WI38 (cell line): ENCODE measurements at regions not wholly inside any gene's neighbourhood (a gene's known extent, or its start where the extent isn't known, plus 50 kb on each side); places are given as distances from the start of the nearest gene placed in this dataset.
"Not testable (repeated sequence)": the region's sequence is repeated elsewhere in the genome, so short reads cannot be mapped to it uniquely, and the experiment has no call there.

Experiments
- H3K4me3 ChIP-seq: 2 replicates; pipeline ENCODE4 v1.5.1; 2011; ENCODE audit warnings: low read depth, mild to moderate bottlenecking, control low read depth, low read length
- CTCF ChIP-seq: IDR thresholded peaks from 2 replicates; pipeline ENCODE4 v1.5.1; 2012; ENCODE audit warnings: low read depth, mild to moderate bottlenecking, control low read depth, low read length

GRCh38 chr16:88208112-88208511, 174.6 kb upstream of the ZNF469 start:
- H3K4me3 ChIP-seq, result no peak overlapping the region
- no peak for TF ChIP-seq CTCF

- H3K4me3 ChIP-seq, result not testable (repeated sequence)
These were observed 174.0 kb upstream of the ZNF469 start for GRCh38 chr16:88208776-88209175.

GRCh38 chr16:88209579-88209978, 173.2 kb upstream of the ZNF469 start:
- not testable (repeated sequence) for H3K4me3 ChIP-seq

GRCh38 chr16:88213937-88214336, 168.8 kb upstream of the ZNF469 start:
- H3K4me3 ChIP-seq, result not testable (repeated sequence)

DNA sequence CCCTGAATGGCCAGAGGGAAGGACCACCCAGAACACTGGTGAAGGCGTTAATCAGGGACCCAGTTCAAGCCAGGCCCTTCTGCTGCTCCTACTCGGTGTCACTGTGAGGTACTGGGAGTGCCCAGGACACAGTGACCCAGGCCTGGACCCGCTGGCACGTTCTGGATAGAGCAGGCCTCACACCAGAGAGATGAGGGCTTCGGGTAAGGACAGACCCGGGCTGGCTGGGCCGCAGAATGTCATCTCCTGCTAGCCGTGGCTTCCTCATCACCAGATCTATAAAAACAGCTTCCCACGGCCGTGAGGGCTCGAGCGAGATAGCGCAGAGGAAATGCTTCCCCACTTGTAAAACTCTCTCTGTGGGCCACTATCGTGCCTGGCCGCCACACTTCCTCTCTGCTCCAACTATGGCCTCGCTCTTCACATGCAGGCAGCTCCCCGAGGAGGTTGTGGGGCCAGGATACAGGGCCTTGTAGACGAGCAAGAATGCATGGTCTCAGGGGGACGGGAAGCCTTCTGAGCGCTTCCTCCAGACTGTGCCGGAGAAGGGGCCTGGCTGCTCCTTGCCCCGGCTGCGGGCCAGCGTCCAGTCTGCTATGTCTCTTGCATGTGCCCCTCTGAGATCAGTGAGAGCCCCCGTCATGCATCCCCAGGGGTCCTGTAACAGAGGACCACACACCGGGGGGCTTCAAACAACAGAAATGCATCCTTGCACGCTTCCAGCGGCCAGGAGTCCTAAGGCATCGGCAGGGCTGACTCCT, 161.6 kb upstream of the ZNF469 start:
- not testable (repeated sequence) for H3K4me3 ChIP-seq

DNA sequence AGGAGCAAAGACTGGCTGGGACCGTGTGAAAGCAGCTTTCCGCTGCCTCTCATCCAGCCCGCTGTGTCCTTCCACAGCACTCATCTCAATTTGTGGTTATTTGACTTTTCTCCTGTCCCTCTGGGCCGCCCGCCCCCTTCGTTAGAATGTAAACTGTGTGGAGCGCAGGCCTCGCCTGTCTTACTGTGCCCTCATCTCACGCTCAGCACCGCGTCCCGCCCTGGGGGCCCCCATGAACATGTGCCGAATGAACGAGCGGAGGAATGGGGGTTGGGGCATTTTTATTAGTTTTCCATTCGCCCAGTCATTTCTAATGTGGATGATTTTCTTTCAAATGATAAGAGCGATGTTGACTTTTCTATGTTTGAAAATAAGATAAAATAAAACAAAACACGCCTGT, 159.1 kb upstream of the ZNF469 start:
- H3K4me3 ChIP-seq, result not testable (repeated sequence)

DNA sequence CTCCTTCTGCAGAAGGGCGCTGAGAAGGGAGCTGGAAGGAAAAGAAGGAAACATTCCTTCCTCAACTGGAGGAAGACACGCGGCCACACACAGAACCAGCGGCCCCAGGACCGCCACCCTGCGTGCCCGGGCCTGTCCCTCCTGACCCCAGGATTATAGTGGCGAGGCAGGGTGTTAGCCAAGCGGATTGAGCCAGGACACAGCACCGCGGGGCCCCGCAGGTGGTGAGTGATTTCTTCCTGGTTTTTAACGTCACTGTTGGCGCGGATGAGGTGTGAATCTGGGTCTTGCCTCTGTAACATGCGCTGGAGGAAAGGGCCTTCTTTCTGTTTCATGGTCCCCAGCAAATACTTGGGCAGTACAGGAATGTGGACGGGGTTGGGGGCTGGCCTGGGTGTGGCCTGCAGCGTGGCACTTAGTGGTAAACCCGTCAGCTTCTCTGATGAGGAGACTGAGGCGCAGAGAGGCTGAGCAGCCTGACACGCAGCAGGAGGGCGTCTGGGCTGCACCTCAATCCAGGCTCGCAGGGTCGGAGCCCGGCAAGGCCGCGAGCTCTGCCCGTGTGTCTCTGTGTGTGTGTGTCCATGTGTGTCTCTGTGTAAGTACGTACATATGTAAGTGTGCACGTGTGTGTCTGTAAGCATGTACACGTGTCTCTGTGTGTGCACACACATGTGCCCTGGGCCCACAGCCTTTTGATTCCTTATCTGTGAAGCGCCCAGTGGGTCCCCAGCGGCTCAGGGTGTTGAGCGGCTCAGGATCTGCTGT, 158.4 kb upstream of the ZNF469 start:
- H3K4me3 ChIP-seq, result not testable (repeated sequence)

DNA sequence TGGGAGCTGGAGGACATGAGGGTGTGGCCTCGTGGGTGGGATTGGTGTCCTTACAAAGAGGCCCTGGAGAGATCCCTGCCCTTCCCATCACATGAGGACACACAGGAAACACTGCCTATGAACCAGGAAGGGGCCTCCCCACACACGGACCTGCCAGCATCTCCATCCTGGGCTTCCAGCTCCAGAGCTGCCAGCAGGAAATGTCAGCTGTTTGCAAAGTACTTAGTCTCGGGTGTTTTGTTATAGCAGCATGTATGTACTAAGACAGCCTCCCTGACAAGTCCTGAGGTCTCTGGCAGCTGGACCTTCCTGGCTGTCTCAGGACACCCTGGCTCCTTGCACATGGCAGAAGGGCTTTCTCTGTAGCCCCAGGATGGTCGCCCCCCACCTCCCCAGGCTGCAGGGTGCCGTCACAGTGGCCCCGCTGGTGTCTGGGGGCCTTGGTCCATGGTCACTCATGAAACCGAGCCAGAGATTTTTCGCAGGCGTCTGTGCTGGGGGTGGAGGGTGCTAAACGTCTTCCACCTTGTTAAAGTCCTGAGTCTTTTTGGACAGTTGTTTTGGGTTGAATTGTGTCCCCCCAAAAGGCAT, 157.0 kb upstream of the ZNF469 start:
- H3K4me3 ChIP-seq, result not testable (repeated sequence)

DNA sequence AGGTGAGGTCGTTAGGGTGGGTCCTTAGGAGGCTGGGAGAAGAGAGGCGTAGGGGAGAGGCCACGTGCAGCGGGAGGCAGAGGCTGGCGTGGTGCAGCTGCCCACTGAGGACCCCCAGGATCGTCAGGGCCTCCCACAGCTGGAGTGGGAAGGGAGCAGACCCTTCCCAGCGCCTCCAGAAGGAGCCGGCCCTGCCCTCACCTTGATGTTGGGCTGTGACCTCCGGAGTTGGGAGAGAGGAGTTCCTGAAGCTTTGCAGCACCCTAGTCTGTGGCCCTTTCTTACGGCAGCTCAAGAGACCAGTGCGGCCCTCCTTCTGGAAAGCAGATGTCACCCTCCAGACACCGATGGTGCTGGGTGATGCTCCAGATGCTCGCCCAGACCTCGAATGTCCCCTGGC, 156.5 kb upstream of the ZNF469 start:
- not testable (repeated sequence) for H3K4me3 ChIP-seq

GRCh38 chr16:88227026-88227721, 155.6 kb upstream of the ZNF469 start:
- not testable (repeated sequence) for H3K4me3 ChIP-seq

DNA sequence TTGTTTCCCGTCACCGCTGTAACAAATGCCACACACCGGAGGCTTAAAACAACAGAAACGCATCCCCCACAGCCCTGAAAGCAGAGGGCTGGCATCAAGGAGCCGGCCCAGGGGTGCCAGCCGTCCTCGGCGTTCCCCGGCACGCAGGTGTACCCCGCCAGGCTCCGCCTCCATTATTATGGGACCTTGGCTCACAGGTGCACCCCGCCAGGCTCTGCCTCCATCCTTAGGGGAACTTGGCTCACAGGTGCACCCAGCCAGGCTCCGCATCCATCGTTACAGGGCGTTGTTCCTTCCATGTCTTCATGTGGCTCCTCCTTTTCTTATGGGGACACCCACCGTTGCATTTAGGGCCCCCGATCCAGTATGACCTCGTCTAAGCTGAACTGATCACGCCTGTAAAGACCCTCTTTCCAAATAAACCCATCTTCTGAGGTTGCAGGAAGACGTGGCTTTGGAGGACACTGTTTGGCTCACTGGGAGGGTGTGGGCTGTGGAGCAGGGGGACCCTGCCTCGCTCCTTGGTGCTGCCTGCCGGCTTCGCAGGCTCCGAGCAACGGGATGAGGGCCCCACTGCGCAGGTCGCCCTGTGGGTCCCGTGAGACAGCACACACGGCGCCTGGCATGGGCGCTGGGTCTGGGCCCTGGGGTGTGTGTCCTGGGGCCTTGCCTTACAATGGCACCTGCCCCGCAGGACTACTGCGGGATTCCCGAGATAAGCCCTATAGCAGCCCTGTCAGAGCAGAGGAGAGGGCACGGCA, 154.9 kb upstream of the ZNF469 start:
- not testable (repeated sequence) for H3K4me3 ChIP-seq

DNA sequence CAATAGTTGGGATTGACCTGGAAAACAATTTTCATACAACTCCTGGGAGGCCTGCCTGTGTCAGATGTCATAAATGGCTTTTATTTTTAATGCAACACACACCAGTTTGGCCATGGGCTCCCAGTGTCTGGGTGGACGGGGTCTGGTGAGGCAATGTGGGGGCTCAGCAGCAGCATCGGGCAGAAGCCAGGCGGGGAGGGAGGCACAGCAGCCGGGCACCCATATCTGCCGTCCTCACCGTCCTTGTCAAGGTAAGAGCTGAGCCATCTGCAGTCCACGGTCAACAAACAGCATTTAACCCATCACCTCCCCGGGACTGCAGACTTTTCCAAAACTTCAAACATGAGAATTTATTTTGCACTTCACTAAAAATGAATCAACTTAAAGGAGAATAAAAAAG, 154.0 kb upstream of the ZNF469 start:
- H3K4me3 ChIP-seq, result not testable (repeated sequence)

DNA sequence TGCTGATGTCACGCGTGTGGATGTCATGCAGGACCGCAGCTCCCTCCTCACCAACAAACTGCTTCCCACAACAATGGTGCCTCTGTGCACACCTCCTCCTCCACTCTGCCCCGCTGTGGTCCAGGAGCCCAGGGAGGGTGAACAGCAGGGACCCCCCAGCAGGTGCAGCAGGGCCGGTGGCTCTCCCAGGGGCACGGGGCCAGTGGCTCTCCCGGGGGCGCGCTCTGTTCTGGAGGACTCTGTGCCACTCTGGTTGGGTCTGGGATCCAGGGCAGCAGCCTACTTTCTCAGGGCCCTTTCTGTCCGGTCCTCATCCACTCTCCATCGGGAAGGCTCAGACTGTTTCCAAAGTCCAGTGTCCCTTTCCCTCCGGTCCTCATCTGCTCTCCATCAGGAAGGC, 153.0 kb upstream of the ZNF469 start:
- not testable (repeated sequence) for H3K4me3 ChIP-seq

GRCh38 chr16:88230276-88230966, 152.3 kb upstream of the ZNF469 start:
- not testable (repeated sequence) for H3K4me3 ChIP-seq

GRCh38 chr16:88230967-88231615, 151.7 kb upstream of the ZNF469 start:
- not testable (repeated sequence) for H3K4me3 ChIP-seq

- H3K4me3 ChIP-seq, result not testable (repeated sequence)
These were observed 150.9 kb upstream of the ZNF469 start for GRCh38 chr16:88231839-88232238.

DNA sequence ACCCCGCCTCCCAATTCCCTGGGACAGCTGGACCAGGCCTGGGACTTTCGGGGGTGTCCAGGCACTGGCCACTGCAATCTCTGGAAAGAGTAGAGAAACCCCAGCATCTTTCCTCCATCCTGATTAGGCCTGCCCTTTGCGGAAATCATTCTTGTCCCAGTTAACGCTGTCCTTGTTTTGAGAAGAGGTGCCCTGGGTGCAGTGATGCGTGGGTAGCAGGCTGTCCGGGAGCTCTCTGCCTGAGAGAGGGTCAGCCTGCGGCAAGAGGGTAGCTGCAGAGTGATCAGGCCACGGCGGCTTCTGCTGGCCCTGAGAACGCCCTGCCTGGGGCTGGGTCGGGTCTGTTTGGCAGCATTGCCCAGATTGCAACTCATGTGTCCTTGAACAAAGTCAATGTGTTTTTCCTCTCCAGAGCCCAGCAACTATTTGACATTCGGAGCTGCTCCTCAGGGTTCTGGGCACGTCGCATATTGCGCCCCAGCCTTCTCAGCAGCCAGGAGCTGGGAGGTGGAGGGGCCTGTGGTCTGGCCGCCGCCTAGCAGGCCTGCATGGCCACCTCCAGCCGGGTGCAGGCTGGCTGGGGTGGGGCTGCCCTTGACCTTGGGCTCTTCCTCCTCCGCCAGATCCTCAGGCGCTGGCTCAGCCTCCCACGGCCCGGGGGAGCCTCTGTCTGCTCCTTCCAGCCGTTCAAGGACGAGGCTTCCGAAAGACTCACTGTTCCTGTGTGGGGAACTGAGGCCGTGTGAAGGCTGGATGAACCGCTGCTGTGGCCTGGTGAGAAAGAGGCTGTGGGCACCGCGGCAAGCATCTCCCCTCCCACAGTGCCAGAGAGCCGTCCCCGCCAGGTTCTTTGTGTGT, 150.1 kb upstream of the ZNF469 start:
- not testable (repeated sequence) for H3K4me3 ChIP-seq
